HG03342 (cell line): ENCODE measurements at regions not wholly inside any gene's neighbourhood (a gene's known extent, or its start where the extent isn't known, plus 50 kb on each side); places are given as distances from the start of the nearest gene placed in this dataset.

ENCODE experiments used
- ATAC-seq: cut with Tn5 transposase; IDR thresholded peaks from one replicate; pipeline ENCODE4 v1.9.1; 2021; ENCODE audit warnings: mild to moderate bottlenecking, moderate library complexity; ENCODE audit not compliant: unreplicated experiment

- ATAC-seq = no peak
Observed at GRCh38 chr18:40707797-40708196, 1247.2 kb upstream of the PIK3C3 start.

DNA sequence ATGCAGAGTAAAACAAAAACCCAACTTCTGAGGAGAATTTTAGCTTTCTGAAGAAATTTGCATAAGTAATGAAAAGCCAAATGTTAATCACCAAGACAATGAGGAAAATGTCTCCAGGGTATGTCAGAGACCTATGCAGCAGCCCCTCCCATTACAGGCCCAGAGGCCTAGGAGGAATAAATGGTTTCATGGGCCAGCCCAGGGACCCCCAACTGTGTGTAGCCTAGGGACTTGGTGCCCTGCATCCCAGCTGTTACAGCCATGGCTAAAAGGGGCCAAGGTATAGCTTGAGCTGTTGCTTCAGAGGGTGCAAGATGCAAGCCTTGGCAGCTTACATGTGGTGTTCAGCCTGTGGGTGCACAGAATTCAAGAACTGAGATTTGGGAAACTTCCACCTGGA is 1256.9 kb upstream of the PIK3C3 start:
- no peak for ATAC-seq

GRCh38 chr18:40695526-40695925 is 1259.5 kb upstream of the PIK3C3 start:
- ATAC-seq = no peak

- no peak for ATAC-seq
Observed at GRCh38 chr18:40692871-40693270, 1262.2 kb upstream of the PIK3C3 start.

DNA sequence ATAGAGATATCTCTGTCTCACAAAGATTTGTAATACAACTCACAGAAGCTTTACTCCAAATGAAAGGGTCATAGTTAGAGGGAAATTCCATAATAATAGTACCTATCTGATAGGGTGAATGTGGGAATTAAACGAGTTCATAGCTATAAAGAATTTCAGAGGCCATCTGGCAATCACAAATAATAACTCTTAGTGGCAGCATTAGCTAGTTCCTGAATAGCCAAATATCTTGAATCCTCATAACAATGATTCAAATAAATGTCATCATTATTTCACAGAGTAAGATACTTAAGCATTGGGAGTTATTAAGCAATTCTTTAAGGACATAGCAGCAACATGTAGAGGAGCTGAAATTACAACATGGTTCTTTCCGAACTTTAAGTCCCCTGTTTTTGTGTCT is 1265.0 kb upstream of the PIK3C3 start:
- ATAC-seq = no peak

DNA sequence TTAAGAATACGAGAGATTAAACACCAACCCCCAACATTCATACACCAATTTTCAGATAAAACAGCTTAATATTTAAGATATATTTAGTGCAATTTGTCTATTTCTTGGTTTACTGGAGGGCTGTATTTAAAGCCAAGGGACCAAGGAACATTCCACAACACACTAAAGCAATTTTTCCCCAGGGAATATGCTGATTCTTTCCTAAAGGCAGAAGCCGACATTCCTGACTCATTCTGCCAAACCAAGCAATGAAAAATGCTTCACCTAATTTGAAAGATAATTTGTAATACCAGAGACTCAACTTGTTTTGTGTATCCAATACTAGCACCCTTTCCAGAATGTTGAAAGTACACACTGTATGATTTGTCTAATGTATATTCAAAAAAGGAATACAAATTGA is 1267.6 kb upstream of the PIK3C3 start:
- no peak for ATAC-seq

DNA sequence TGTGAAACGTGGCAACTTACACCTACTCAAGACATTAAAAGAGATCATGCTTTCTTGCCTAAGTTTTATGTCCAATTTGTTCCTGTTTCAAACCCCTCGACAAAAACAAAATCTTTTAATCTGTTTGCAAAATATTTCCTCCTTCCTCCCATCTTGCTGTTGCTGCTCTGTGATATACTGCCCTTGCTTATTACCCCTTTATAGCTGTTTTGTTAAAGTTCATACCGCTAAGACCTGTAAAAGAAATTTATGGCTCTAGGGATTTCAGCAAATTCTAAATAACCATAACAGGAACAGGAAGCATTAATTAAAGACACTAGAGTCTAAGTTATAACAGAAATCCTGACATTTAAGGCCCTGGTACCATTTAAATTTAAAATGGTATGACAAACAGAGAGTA is 1268.2 kb upstream of the PIK3C3 start:
- ATAC-seq = no peak

GRCh38 chr18:40685219-40685618 is 1269.8 kb upstream of the PIK3C3 start:
- ATAC-seq = no peak

- ATAC-seq = no peak
Observed at GRCh38 chr18:40678318-40678717, 1276.7 kb upstream of the PIK3C3 start.

GRCh38 chr18:40676668-40677067 is 1278.4 kb upstream of the PIK3C3 start:
- ATAC-seq = no peak

DNA sequence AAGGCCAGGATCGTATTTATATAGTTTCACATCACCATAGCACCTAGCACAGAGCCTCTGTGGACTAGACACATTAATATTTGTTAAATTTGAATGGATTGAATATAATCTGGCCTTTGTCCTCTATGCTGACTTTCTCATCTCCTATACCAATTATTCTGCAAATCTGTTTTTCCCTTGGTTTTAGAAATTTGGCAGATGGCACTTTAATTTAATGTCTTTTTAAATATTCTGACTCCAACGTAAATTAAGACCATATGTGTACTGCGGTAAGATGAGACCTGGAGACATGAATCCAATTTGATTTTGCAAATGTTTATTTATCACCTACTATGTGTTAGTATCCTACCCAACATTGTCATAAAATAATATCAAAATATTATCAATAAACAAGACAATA is 1281.9 kb upstream of the PIK3C3 start:
- no peak for ATAC-seq

DNA sequence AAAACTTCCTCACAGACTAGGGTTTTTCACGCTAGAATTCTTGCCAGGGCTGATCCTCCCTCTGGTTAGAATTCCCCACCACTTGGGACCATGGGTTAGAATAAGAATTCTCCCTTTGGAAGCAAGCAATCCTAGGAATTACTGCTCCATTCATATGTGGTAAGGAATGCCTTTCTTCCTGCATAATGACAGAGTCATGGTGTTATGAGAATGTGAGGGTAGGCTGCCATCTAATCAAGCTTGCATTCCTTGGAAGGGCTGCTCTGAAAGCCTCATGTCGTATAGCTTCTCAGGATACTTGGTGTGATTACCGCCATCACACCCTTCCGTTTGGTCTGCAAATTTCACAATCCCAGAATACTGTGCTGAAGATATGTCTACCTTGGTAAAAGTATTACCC is 1282.4 kb upstream of the PIK3C3 start:
- ATAC-seq = no peak

DNA sequence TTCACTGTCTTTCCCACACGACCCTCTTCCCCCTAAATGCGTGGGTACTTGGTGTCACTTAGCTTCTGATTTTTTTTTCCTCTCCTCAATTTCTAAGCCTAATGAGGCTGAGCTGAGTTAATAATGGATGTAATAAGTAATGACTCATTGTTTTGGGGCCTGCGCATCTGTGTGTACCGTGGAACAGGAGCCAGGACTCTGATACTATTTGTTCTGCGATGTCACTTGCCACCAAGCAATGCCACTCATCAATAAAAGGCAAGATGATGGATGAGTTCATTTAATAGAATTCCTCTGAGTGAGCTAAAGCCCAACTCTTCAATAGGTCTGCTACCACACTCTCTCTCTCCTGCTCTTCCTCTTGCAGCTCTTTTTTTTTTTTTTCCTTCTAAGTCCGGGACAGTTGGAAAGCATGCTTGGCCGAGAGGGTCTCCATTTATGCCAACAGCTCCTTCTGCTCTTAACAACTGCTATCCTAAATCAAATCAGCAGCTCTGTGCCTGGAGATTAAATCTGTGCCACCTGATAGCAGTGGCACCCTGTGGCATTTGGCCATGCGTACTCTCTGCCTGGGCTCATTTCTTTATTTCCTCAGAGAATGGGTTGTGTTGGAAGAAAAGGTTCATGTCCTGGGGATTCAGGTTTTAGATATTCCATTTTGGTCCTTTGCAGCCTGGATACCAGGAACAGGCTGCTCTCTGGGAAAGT is 1284.2 kb upstream of the PIK3C3 start:
- no peak for ATAC-seq

DNA sequence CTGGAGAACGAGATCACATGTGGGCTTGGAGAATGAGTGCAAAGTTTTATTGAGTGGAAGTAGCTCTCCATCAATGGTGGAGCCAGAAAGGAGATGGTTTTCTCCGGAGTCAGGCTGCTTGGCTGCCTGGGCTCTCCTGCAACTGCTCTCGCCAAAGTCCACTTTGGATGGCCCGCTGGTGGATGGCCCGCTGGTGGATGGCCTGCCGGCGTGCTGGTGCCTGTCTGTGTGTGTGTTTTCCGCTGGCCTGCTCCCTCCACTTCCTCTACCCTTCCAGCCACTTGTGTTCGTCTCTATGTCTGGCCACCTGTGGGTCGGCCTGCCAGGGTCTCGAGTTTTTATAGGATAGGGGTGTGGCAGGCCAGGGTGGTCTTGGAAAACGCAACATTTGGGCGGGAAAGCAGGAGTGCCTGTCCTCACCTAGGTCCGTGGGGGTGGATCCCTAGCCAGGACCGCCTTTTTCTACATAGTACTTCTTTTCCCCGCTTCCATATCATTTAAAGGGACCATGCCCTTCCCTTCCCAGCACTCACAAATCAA is 1292.1 kb upstream of the PIK3C3 start:
- ATAC-seq = no peak

- ATAC-seq = no peak
Observed at GRCh38 chr18:40653682-40654081, 1301.4 kb upstream of the PIK3C3 start.

- no peak for ATAC-seq
Observed at GRCh38 chr18:40652321-40652720, 1302.7 kb upstream of the PIK3C3 start.

GRCh38 chr18:40651163-40651562 is 1303.9 kb upstream of the PIK3C3 start:
- no peak for ATAC-seq

- no peak for ATAC-seq
Observed at GRCh38 chr18:40642692-40643229, 1312.3 kb upstream of the PIK3C3 start.

- ATAC-seq = no peak
Observed at GRCh38 chr18:40631319-40631718, 1323.7 kb upstream of the PIK3C3 start.

DNA sequence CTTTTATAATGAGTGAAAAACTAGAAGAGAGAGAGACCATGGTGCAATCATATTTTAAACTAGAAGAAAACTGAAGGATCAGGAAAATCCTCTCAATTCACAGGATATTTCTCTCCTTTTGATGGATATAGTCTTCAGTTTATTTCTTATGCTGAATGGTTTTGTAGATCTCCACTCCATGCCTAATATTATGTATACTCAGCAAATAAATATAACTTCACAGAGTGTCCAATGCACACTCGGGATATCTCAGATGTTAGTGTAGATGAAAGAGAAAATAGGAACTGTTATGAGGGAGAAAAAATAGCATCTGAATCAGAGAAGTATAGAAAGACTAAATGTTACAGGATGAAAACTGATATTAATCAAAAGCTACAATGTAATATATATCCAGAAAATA is 1324.5 kb upstream of the PIK3C3 start:
- no peak for ATAC-seq

- ATAC-seq = no peak
Observed at GRCh38 chr18:40624959-40625358, 1330.1 kb upstream of the PIK3C3 start.

DNA sequence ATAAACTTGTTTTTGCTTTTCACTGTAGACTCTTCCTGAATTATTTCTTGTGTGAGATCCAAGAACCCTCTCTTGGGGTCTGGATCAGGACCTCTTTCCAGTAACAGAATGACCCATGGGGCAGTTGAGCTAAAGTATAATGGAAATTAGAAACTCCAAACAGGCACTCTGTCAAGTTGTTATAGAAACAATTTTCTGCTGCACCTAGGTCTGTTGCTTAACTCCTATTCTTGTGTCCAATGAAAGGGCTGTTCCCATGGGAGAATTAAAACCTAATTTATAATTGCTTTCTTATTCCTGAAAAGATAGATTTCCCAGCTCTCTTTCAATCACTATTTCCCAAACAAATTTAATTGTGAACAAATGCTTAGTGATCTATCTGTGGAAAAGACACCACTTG is 1341.3 kb upstream of the PIK3C3 start:
- ATAC-seq = no peak

GRCh38 chr18:40612356-40612755 is 1342.7 kb upstream of the PIK3C3 start:
- ATAC-seq = no peak
